ENCODE measurements at regions not wholly inside any gene's neighbourhood (a gene's known extent, or its start where the extent isn't known, plus 50 kb on each side); places are given as distances from the start of the nearest gene placed in this dataset.

GRCh38 chr15:58271410-58271809 is 133.2 kb downstream of the AQP9 start:
- H3K36me3 ChIP-seq (ENCODE audit: control insufficient read depth, insufficient read depth, low read length): no peaks in the 10 kb centered on the region
- H3K9me3 ChIP-seq (replicated peaks; ENCODE audit: control insufficient read depth, low read depth, low read length): peaks cover 7% of the 10 kb centered on the region
- H3K4me3 ChIP-seq (ENCODE audit: low read length): no peak overlapping the region
- no CpG with 5 or more reads among the region's 3 CpGs for WGBS (ENCODE audit: insufficient coverage)
- H3K27ac ChIP-seq (ENCODE audit: low read length): no peak overlapping the region
- no peaks in the 10 kb centered on the region for H3K4me1 ChIP-seq (ENCODE audit: control insufficient read depth, insufficient read depth, low read length)
- DNase-seq: no peak
- no peaks in the 10 kb centered on the region for H3K27me3 ChIP-seq (ENCODE audit: control insufficient read depth, insufficient read depth, low read length)

GRCh38 chr15:58273104-58273503 is 134.9 kb downstream of the AQP9 start:
- Histone ChIP-seq H3K4me3 (ENCODE audit: low read length) (no peak overlapping the region), H3K36me3 (ENCODE audit: control insufficient read depth, insufficient read depth, low read length) (no peaks in the 10 kb centered on the region)
- 94% methylated on average over 6 of the region's 7 CpGs for WGBS (ENCODE audit: insufficient coverage)

GRCh38 chr15:58274885-58275284 is 136.7 kb downstream of the AQP9 start:
- no peaks in the 10 kb centered on the region for H3K36me3 ChIP-seq (ENCODE audit: control insufficient read depth, insufficient read depth, low read length)
- peaks cover 7% of the 10 kb centered on the region for H3K9me3 ChIP-seq (replicated peaks; ENCODE audit: control insufficient read depth, low read depth, low read length)
- DNase-seq: no peak
- H3K4me1 ChIP-seq (ENCODE audit: control insufficient read depth, insufficient read depth, low read length): no peaks in the 10 kb centered on the region
- no peak overlapping the region for H3K27ac ChIP-seq (ENCODE audit: low read length)
- no peak overlapping the region for H3K4me3 ChIP-seq (ENCODE audit: low read length)
- WGBS (ENCODE audit: insufficient coverage): 80% methylated on average over 1 of the region's 4 CpGs
- no peaks in the 10 kb centered on the region for H3K27me3 ChIP-seq (ENCODE audit: control insufficient read depth, insufficient read depth, low read length)

More at GRCh38 chr15:58273104-58273503, 134.9 kb downstream of the AQP9 start:
- Histone ChIP-seq H3K9me3 (replicated peaks; ENCODE audit: control insufficient read depth, low read depth, low read length) (peaks cover 7% of the 10 kb centered on the region), H3K27ac (ENCODE audit: low read length) (no peak overlapping the region), H3K4me1 (ENCODE audit: control insufficient read depth, insufficient read depth, low read length) (no peaks in the 10 kb centered on the region), H3K27me3 (ENCODE audit: control insufficient read depth, insufficient read depth, low read length) (no peaks in the 10 kb centered on the region)
- DNase-seq: no peak

GRCh38 chr15:58275785-58276184 is 137.6 kb downstream of the AQP9 start:
- 80% methylated on average over 1 of the region's 3 CpGs for WGBS (ENCODE audit: insufficient coverage)
- H3K36me3 ChIP-seq (ENCODE audit: control insufficient read depth, insufficient read depth, low read length): no peaks in the 10 kb centered on the region
- H3K27ac ChIP-seq (ENCODE audit: low read length): no peak overlapping the region
- peaks cover 7% of the 10 kb centered on the region for H3K9me3 ChIP-seq (replicated peaks; ENCODE audit: control insufficient read depth, low read depth, low read length)
- H3K4me3 ChIP-seq (ENCODE audit: low read length): no peak overlapping the region
- H3K4me1 ChIP-seq (ENCODE audit: control insufficient read depth, insufficient read depth, low read length): no peaks in the 10 kb centered on the region
- no peak for DNase-seq
- no peaks in the 10 kb centered on the region for H3K27me3 ChIP-seq (ENCODE audit: control insufficient read depth, insufficient read depth, low read length)

- Histone ChIP-seq H3K4me1 (ENCODE audit: control insufficient read depth, insufficient read depth, low read length) (no peaks in the 10 kb centered on the region), H3K4me3 (ENCODE audit: low read length) (no peak overlapping the region), H3K27me3 (ENCODE audit: control insufficient read depth, insufficient read depth, low read length) (no peaks in the 10 kb centered on the region), H3K9me3 (replicated peaks; ENCODE audit: control insufficient read depth, low read depth, low read length) (peaks cover 2% of the 10 kb centered on the region), H3K27ac (ENCODE audit: low read length) (no peak overlapping the region), H3K36me3 (ENCODE audit: control insufficient read depth, insufficient read depth, low read length) (no peaks in the 10 kb centered on the region)
- no peak for DNase-seq
Observed at GRCh38 chr15:58276924-58277323, 138.7 kb downstream of the AQP9 start.

- no CpG with 5 or more reads among the region's 1 CpG for WGBS (ENCODE audit: insufficient coverage)
Observed at GRCh38 chr15:58277333-58277732, 139.2 kb downstream of the AQP9 start.

GRCh38 chr15:58279106-58279505 is 140.9 kb downstream of the AQP9 start:
- no peaks in the 10 kb centered on the region for H3K9me3 ChIP-seq (replicated peaks; ENCODE audit: control insufficient read depth, low read depth, low read length)
- H3K4me3 ChIP-seq (ENCODE audit: low read length): no peak overlapping the region
- WGBS (ENCODE audit: insufficient coverage): 25% methylated on average over 1 of the region's 3 CpGs
- H3K4me1 ChIP-seq (ENCODE audit: control insufficient read depth, insufficient read depth, low read length): no peaks in the 10 kb centered on the region
- DNase-seq: no peak
- no peaks in the 10 kb centered on the region for H3K36me3 ChIP-seq (ENCODE audit: control insufficient read depth, insufficient read depth, low read length)
- H3K27ac ChIP-seq (ENCODE audit: low read length): no peak overlapping the region
- H3K27me3 ChIP-seq (ENCODE audit: control insufficient read depth, insufficient read depth, low read length): no peaks in the 10 kb centered on the region

More at GRCh38 chr15:58277333-58277732, 139.2 kb downstream of the AQP9 start:
- Histone ChIP-seq H3K9me3 (replicated peaks; ENCODE audit: control insufficient read depth, low read depth, low read length) (no peaks in the 10 kb centered on the region), H3K4me1 (ENCODE audit: control insufficient read depth, insufficient read depth, low read length) (no peaks in the 10 kb centered on the region), H3K27me3 (ENCODE audit: control insufficient read depth, insufficient read depth, low read length) (no peaks in the 10 kb centered on the region), H3K27ac (ENCODE audit: low read length) (no peak overlapping the region), H3K4me3 (ENCODE audit: low read length) (no peak overlapping the region), H3K36me3 (ENCODE audit: control insufficient read depth, insufficient read depth, low read length) (no peaks in the 10 kb centered on the region)
- DNase-seq: no peak

GRCh38 chr15:58279654-58280053 is 141.5 kb downstream of the AQP9 start:
- Histone ChIP-seq H3K27me3 (ENCODE audit: control insufficient read depth, insufficient read depth, low read length) (no peaks in the 10 kb centered on the region), H3K27ac (ENCODE audit: low read length) (no peak overlapping the region), H3K9me3 (replicated peaks; ENCODE audit: control insufficient read depth, low read depth, low read length) (no peaks in the 10 kb centered on the region), H3K4me1 (ENCODE audit: control insufficient read depth, insufficient read depth, low read length) (no peaks in the 10 kb centered on the region), H3K36me3 (ENCODE audit: control insufficient read depth, insufficient read depth, low read length) (no peaks in the 10 kb centered on the region), H3K4me3 (ENCODE audit: low read length) (no peak overlapping the region)
- no peak for DNase-seq
- 100% methylated on average over 1 of the region's 2 CpGs for WGBS (ENCODE audit: insufficient coverage)

- no peak for DNase-seq
- no peak overlapping the region for H3K4me3 ChIP-seq (ENCODE audit: low read length)
- no peaks in the 10 kb centered on the region for H3K27me3 ChIP-seq (ENCODE audit: control insufficient read depth, insufficient read depth, low read length)
- 43% methylated on average over 1 of the region's 3 CpGs for WGBS (ENCODE audit: insufficient coverage)
- no peaks in the 10 kb centered on the region for H3K36me3 ChIP-seq (ENCODE audit: control insufficient read depth, insufficient read depth, low read length)
- H3K27ac ChIP-seq (ENCODE audit: low read length): no peak overlapping the region
- H3K4me1 ChIP-seq (ENCODE audit: control insufficient read depth, insufficient read depth, low read length): no peaks in the 10 kb centered on the region
- H3K9me3 ChIP-seq (replicated peaks; ENCODE audit: control insufficient read depth, low read depth, low read length): no peaks in the 10 kb centered on the region
Observed at GRCh38 chr15:58282060-58282708, 144.0 kb downstream of the AQP9 start.

- WGBS (ENCODE audit: insufficient coverage): no CpG with 5 or more reads among the region's 3 CpGs
- Histone ChIP-seq H3K27me3 (ENCODE audit: control insufficient read depth, insufficient read depth, low read length) (no peaks in the 10 kb centered on the region), H3K9me3 (replicated peaks; ENCODE audit: control insufficient read depth, low read depth, low read length) (no peaks in the 10 kb centered on the region), H3K36me3 (ENCODE audit: control insufficient read depth, insufficient read depth, low read length) (no peaks in the 10 kb centered on the region), H3K4me3 (ENCODE audit: low read length) (no peak overlapping the region), H3K27ac (ENCODE audit: low read length) (no peak overlapping the region), H3K4me1 (ENCODE audit: control insufficient read depth, insufficient read depth, low read length) (no peaks in the 10 kb centered on the region)
- DNase-seq: no peak
Observed at GRCh38 chr15:58283302-58283701, 145.1 kb downstream of the AQP9 start.

- Histone ChIP-seq H3K9me3 (replicated peaks; ENCODE audit: control insufficient read depth, low read depth, low read length) (no peaks in the 10 kb centered on the region), H3K36me3 (ENCODE audit: control insufficient read depth, insufficient read depth, low read length) (no peaks in the 10 kb centered on the region), H3K27me3 (ENCODE audit: control insufficient read depth, insufficient read depth, low read length) (no peaks in the 10 kb centered on the region), H3K4me1 (ENCODE audit: control insufficient read depth, insufficient read depth, low read length) (no peaks in the 10 kb centered on the region), H3K4me3 (ENCODE audit: low read length) (no peak overlapping the region), H3K27ac (ENCODE audit: low read length) (no peak overlapping the region)
- DNase-seq: no peak
- WGBS (ENCODE audit: insufficient coverage): 84% methylated on average over 3 of the region's 5 CpGs
Observed at GRCh38 chr15:58284293-58284692, 146.1 kb downstream of the AQP9 start.
